OCI-LY3 (cell line): ENCODE measurements at regions not wholly inside any gene's neighbourhood (a gene's known extent, or its start where the extent isn't known, plus 50 kb on each side); places are given as distances from the start of the nearest gene placed in this dataset.

Experiments used
- H2AFZ ChIP-seq: fragments of 200-600, 300-600 bp; shearing (Covaris generic); 2 replicates; pipeline ENCODE4 v1.6.0; 2014; ENCODE audit warnings: antibody characterized with exemption, low read depth, low read length
- H3K27ac ChIP-seq: fragments of 200-600, 300-600 bp; sonication (generic); 2 replicates; pipeline ENCODE4 v1.5.1; 2014; ENCODE audit warnings: mild to moderate bottlenecking, low read length, moderate library complexity, mixed read lengths
- H3K27me3 ChIP-seq: fragments of 200-600, 300-600 bp; sonication (generic); 2 replicates; pipeline ENCODE4 v1.6.1; 2014; ENCODE audit warnings: low read depth, low read length, mixed read lengths
- H3K36me3 ChIP-seq: fragments of 200-600, 300-600 bp; sonication (generic); replicated peaks from 2 replicates; pipeline ENCODE3; 2014; ENCODE audit warnings: low read depth, low read length, mixed read lengths
- H3K4me1 ChIP-seq: fragments of 300-600, 200-600 bp; sonication (generic); 2 replicates; pipeline ENCODE4 v1.6.1; 2014; ENCODE audit warnings: low read length, mixed read lengths
- H3K4me2 ChIP-seq: fragments of 200-600, 300-600 bp; sonication (generic); 2 replicates; pipeline ENCODE4 v1.6.1; 2014; ENCODE audit warnings: low read length, mixed read lengths
- H3K4me3 ChIP-seq: fragments of 300-600, 200-600 bp; sonication (generic); 2 replicates; pipeline ENCODE4 v1.5.1; 2014; ENCODE audit warnings: antibody characterized with exemption, mild to moderate bottlenecking, low read length, moderate library complexity
- H3K79me2 ChIP-seq: fragments of 300-600, 200-600 bp; shearing (Covaris generic); 2 replicates; pipeline ENCODE4 v1.6.1; 2014; ENCODE audit warnings: mild to moderate bottlenecking, low read length, mixed read lengths
- H3K9ac ChIP-seq: fragments of 300-600, 200-600 bp; shearing (Covaris generic); 2 replicates; pipeline ENCODE4 v1.6.0; 2014; ENCODE audit warnings: mild to moderate bottlenecking, low read length, moderate library complexity
- H3K9me3 ChIP-seq: fragments of 200-600, 300-600 bp; shearing (Covaris generic); 2 replicates; pipeline ENCODE4 v1.6.1; 2014; ENCODE audit warnings: low read length, mixed read lengths; ENCODE audit not compliant: insufficient read depth
- H4K20me1 ChIP-seq: fragments of 200-600, 300-600 bp; sonication (generic); 2 replicates; pipeline ENCODE4 v1.6.1; 2016; ENCODE audit warnings: low read length, mixed read lengths; ENCODE audit not compliant: insufficient read depth
- EZH2phosphoT487 ChIP-seq: fragments of 200-600 bp; shearing (Covaris generic); IDR thresholded peaks from 2 replicates; pipeline ENCODE4 v1.6.1; 2018; ENCODE audit warnings: antibody characterized with exemption, mixed run types, low read depth
- TF ChIP-seq, protein P1 (sequence below): fragments of 200-600, 300-600 bp; sonication (generic); IDR thresholded peaks from 2 replicates; pipeline ENCODE4 v1.5.1; 2014; ENCODE audit warnings: antibody characterized with exemption, low read length, low read depth

DNA sequence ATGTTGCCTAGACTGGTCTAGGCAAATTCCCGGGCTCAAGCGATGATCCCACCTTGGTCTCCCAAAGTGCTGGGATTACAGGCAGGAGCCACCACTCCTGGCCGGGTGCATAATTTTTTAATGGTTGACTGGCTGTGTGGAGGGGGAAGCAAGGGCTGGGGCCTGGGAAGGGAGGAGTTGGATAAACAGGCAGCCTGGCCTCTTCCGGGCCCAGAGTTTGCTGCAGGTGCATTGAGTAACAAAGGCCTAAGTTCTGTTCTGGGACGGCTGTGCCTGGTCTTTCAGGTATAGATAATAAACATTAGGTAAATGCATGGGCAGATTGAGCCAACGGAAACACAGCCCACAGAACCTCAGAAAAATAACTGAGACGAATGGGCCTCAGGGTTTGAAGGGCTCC is 191.3 kb upstream of the TBX3 start:
- H3K79me2 ChIP-seq = no peaks in the 10 kb centered on the region
- no peak overlapping the region for H3K27ac ChIP-seq
- H3K27me3 ChIP-seq = no peaks in the 10 kb centered on the region
- TF ChIP-seq, protein P1, sequence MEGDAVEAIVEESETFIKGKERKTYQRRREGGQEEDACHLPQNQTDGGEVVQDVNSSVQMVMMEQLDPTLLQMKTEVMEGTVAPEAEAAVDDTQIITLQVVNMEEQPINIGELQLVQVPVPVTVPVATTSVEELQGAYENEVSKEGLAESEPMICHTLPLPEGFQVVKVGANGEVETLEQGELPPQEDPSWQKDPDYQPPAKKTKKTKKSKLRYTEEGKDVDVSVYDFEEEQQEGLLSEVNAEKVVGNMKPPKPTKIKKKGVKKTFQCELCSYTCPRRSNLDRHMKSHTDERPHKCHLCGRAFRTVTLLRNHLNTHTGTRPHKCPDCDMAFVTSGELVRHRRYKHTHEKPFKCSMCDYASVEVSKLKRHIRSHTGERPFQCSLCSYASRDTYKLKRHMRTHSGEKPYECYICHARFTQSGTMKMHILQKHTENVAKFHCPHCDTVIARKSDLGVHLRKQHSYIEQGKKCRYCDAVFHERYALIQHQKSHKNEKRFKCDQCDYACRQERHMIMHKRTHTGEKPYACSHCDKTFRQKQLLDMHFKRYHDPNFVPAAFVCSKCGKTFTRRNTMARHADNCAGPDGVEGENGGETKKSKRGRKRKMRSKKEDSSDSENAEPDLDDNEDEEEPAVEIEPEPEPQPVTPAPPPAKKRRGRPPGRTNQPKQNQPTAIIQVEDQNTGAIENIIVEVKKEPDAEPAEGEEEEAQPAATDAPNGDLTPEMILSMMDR = no peak
- TF ChIP-seq EZH2phosphoT487 = no peak
- H3K4me3 ChIP-seq = no peak overlapping the region
- no peak overlapping the region for H3K9ac ChIP-seq
- H2AFZ ChIP-seq = no peak overlapping the region
- H3K4me1 ChIP-seq = no peaks in the 10 kb centered on the region; the same call in 1 of the 2 replicates
- no peaks in the 10 kb centered on the region for H3K36me3 ChIP-seq
- H3K4me2 ChIP-seq = no peak overlapping the region
- H4K20me1 ChIP-seq = no peaks in the 10 kb centered on the region
- H3K9me3 ChIP-seq = no peaks in the 10 kb centered on the region

DNA sequence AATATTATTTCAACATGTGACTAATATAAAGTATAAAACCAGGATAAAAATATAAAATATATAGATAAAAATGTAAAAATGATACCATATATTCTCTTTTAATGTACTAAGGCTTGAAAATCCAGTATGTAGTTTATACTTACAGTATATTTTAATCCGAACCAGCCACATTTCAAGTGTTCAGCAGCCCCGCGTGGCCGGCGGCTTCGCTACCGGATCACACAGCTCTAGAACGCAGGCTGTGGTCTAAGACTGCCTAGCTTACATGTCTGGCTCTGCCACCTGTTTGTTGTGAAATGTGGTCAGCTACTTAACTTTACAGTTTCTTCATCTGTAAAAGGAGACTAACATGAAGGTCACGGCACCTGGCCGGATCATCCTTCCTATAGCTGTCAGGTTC is 189.7 kb upstream of the TBX3 start:
- no peak for TF ChIP-seq EZH2phosphoT487
- TF ChIP-seq, protein P1 = no peak
- Histone ChIP-seq H3K36me3 (no peaks in the 10 kb centered on the region), H3K27ac (no peak overlapping the region), H4K20me1 (no peaks in the 10 kb centered on the region), H3K9me3 (no peaks in the 10 kb centered on the region), H2AFZ (no peak overlapping the region), H3K4me1 (no peaks in the 10 kb centered on the region), H3K4me3 (no peak overlapping the region), H3K9ac (no peak overlapping the region), H3K79me2 (no peaks in the 10 kb centered on the region), H3K27me3 (no peaks in the 10 kb centered on the region), H3K4me2 (no peak overlapping the region)

DNA sequence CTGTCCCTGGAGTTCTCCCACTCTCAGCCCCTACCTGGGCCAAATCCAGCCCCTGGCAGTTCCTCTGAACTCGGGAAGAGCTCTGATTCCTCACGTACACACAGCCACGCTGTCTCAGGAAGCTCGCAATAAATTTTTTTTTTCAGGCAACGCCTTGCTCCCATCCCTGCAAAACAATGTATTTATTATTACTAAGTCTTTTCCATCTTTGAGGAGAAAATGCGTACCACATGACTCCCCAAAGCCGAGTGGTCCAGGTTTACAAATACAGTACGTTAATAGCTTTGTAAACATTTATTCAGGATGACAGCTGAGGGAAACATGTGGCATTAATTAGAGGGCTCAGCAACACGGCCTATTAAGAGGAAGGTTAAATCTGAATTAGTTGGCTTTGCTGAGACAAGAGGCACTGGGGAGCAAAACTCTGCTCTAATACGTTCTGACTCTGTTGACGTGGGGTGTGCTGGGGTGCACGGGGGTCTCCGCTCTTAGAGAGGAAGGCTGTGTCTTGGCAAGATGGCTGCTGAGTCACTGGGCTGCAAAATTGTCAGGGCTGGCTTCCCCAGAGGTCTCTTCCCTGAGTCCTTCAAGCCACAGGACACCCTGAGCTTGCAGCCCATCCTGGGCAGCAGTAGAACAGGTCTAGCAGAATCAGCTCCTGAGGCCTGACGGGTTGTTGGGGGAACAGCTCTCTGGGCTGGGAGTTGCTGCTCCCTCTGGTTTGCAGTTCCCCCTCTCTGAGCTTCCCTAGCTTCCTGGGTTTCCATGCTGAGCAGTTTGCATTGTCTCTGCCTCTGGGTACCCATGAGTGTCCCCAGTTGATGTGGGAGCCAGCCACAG is 185.2 kb upstream of the TBX3 start:
- Histone ChIP-seq H3K9me3 (no peaks in the 10 kb centered on the region), H4K20me1 (no peaks in the 10 kb centered on the region), H3K4me2 (no peak overlapping the region), H3K4me3 (no peak overlapping the region), H3K4me1 (no peaks in the 10 kb centered on the region), H3K9ac (no peak overlapping the region), H3K27ac (no peak overlapping the region), H3K79me2 (no peaks in the 10 kb centered on the region), H3K36me3 (no peaks in the 10 kb centered on the region), H2AFZ (no peak overlapping the region), H3K27me3 (peaks cover 6% of the 10 kb centered on the region; the same call in 1 of the 2 replicates)
- TF ChIP-seq, protein P1 = no peak
- no peak for TF ChIP-seq EZH2phosphoT487

DNA sequence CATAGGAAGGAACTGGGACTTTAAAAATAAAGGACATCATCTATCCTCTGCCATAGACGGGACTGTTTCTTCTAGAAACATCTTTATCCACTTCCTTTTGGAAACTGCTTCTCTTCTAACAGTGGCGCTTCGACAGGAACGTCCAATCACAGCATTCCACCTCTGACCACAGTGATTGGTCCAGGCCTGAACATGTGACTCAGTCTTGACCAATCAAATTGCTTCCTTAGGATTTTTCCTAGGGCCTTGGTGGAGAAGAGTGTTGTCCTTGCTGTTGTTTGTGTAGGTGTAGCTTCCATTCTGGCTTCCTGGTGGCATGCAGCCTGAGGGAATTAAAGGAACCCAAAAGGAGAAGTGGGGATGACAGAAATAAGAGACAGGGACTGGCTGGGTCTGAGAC is 182.4 kb upstream of the TBX3 start:
- no peak overlapping the region for H3K9ac ChIP-seq
- peaks cover 6% of the 10 kb centered on the region; the same call in 1 of the 2 replicates for H3K27me3 ChIP-seq
- H3K36me3 ChIP-seq = no peaks in the 10 kb centered on the region
- H3K4me3 ChIP-seq = no peak overlapping the region
- no peaks in the 10 kb centered on the region for H4K20me1 ChIP-seq
- no peak overlapping the region for H3K4me2 ChIP-seq
- no peaks in the 10 kb centered on the region for H3K79me2 ChIP-seq
- no peaks in the 10 kb centered on the region for H3K9me3 ChIP-seq
- no peak overlapping the region for H3K27ac ChIP-seq
- H3K4me1 ChIP-seq = no peaks in the 10 kb centered on the region
- TF ChIP-seq EZH2phosphoT487 = no peak
- no peak overlapping the region for H2AFZ ChIP-seq
